BLaER1 treated with 17β-estradiol and CSF1 and Interleukin-3, amounts not matched to agents 10 nM and 100 nM (cell line): ENCODE measurements at regions not wholly inside any gene's neighbourhood (a gene's known extent, or its start where the extent isn't known, plus 50 kb on each side); places are given as distances from the start of the nearest gene placed in this dataset.

Experiments used
- H3K27ac ChIP-seq, 11 experiments: shearing (Covaris generic); formaldehyde crosslinking; 2 replicates each; pipeline ENCODE4 v1.8.1; 2022
- H3K27me3 ChIP-seq, 11 experiments: shearing (Covaris generic); formaldehyde crosslinking; 2 replicates each; pipeline ENCODE4 v1.8.1; 2022
- H3K36me3 ChIP-seq, 11 experiments: shearing (Covaris generic); formaldehyde crosslinking; 2 replicates each; pipeline ENCODE4 v1.8.1; 2022
- H3K4me1 ChIP-seq, 10 experiments: shearing (Covaris generic); formaldehyde crosslinking; 2 replicates each; pipeline ENCODE4 v1.8.1; 2022
- H3K4me2 ChIP-seq, 11 experiments: shearing (Covaris generic); formaldehyde crosslinking; 2 replicates each; pipeline ENCODE4 v1.8.1; 2022
- H3K4me3 ChIP-seq, 10 experiments: shearing (Covaris generic); formaldehyde crosslinking; 2 replicates each; pipeline ENCODE4 v1.8.1; 2022
- H3K9ac ChIP-seq, 11 experiments: shearing (Covaris generic); formaldehyde crosslinking; 2 replicates each; pipeline ENCODE4 v1.8.1; 2022
- H3K9me3 ChIP-seq, 11 experiments: shearing (Covaris generic); formaldehyde crosslinking; replicated peaks in 1 of 11; 2 replicates each; pipeline ENCODE4 v1.8.1; 2022
- H4K20me1 ChIP-seq, 11 experiments: shearing (Covaris generic); formaldehyde crosslinking; 2 replicates each; pipeline ENCODE4 v1.8.1; 2022
- Cebpa-rat ChIP-seq, 11 experiments: shearing (Covaris generic); IDR thresholded peaks; 2 replicates each; pipeline ENCODE4 v1.8.1; 2022

GRCh38 chr20:41925476-41925875, 307.3 kb upstream of the CHD6 start:
- no peaks in the 10 kb centered on the region for H3K27me3 ChIP-seq
- no peak overlapping the region for H3K27ac ChIP-seq
- no peak for TF ChIP-seq Cebpa-rat (IDR thresholded peaks at IDR 0.05)

GRCh38 chr20:41923624-41924023, 305.4 kb upstream of the CHD6 start:
- Histone ChIP-seq H3K9me3 (no peaks in the 10 kb centered on the region), H4K20me1 (no peaks in the 10 kb centered on the region), H3K4me3 (no peak overlapping the region), H3K27me3 (no peaks in the 10 kb centered on the region), H3K4me1 (no peaks in the 10 kb centered on the region), H3K9ac (no peak overlapping the region), H3K36me3 (no peaks in the 10 kb centered on the region), H3K27ac (no peak overlapping the region), H3K4me2 (no peak overlapping the region)
- no peak for TF ChIP-seq Cebpa-rat (IDR thresholded peaks at IDR 0.05)

More at GRCh38 chr20:41925476-41925875, 307.3 kb upstream of the CHD6 start:
- Histone ChIP-seq H3K9ac (no peak overlapping the region), H3K4me2 (no peak overlapping the region), H3K36me3 (no peaks in the 10 kb centered on the region), H3K9me3 (no peaks in the 10 kb centered on the region; a peak in 1 of 22 replicates), H3K4me3 (no peak overlapping the region), H3K4me1 (no peaks in the 10 kb centered on the region), H4K20me1 (no peaks in the 10 kb centered on the region)

- peaks cover 0 to 6% (median 0%) of the 10 kb centered on the region in 11 experiments; a peak in 1 of 22 replicates for H3K36me3 ChIP-seq
- no peaks in the 10 kb centered on the region for H4K20me1 ChIP-seq
- H3K9ac ChIP-seq = no peak overlapping the region
- peaks cover 0 to 22% (median 8%) of the 10 kb centered on the region in 11 experiments; a peak in 17 of 22 replicates for H3K9me3 ChIP-seq
- H3K4me3 ChIP-seq = no peak overlapping the region
- H3K27ac ChIP-seq = no peak overlapping the region
- H3K27me3 ChIP-seq = no peaks in the 10 kb centered on the region
- no peaks in the 10 kb centered on the region for H3K4me1 ChIP-seq
- H3K4me2 ChIP-seq = no peak overlapping the region
- TF ChIP-seq Cebpa-rat (IDR thresholded peaks at IDR 0.05) = no peak
These were observed 295.0 kb upstream of the CHD6 start for GRCh38 chr20:41913146-41913545.

GRCh38 chr20:41910558-41910957, 292.4 kb upstream of the CHD6 start:
- no peak overlapping the region for H3K4me2 ChIP-seq
- no peak overlapping the region for H3K4me3 ChIP-seq
- no peak for TF ChIP-seq Cebpa-rat (IDR thresholded peaks at IDR 0.05)
- no peak overlapping the region for H3K27ac ChIP-seq
- H3K9ac ChIP-seq = no peak overlapping the region
- no peaks in the 10 kb centered on the region for H4K20me1 ChIP-seq
- no peaks in the 10 kb centered on the region for H3K27me3 ChIP-seq
- peaks cover 0 to 22% (median 8%) of the 10 kb centered on the region in 11 experiments; a peak in 17 of 22 replicates for H3K9me3 ChIP-seq
- H3K4me1 ChIP-seq = no peaks in the 10 kb centered on the region
- H3K36me3 ChIP-seq = peaks cover 0 to 6% (median 0%) of the 10 kb centered on the region in 11 experiments; a peak in 1 of 22 replicates

GRCh38 chr20:41905199-41905598, 287.0 kb upstream of the CHD6 start:
- Histone ChIP-seq H3K36me3 (no peaks in the 10 kb centered on the region), H3K27me3 (no peaks in the 10 kb centered on the region), H3K4me3 (no peak overlapping the region), H3K27ac (no peak overlapping the region), H3K9me3 (peaks cover 0 to under 1% (median 0%) of the 10 kb centered on the region in 11 experiments; a peak in 4 of 22 replicates), H4K20me1 (no peaks in the 10 kb centered on the region), H3K4me2 (no peak overlapping the region), H3K4me1 (no peaks in the 10 kb centered on the region), H3K9ac (no peak overlapping the region)
- TF ChIP-seq Cebpa-rat (IDR thresholded peaks at IDR 0.05) = no peak

GRCh38 chr20:41903586-41903985, 285.4 kb upstream of the CHD6 start:
- Histone ChIP-seq H3K4me2 (no peak overlapping the region), H3K9me3 (no peaks in the 10 kb centered on the region), H3K9ac (no peak overlapping the region), H3K27me3 (no peaks in the 10 kb centered on the region), H3K4me3 (no peak overlapping the region), H3K4me1 (no peaks in the 10 kb centered on the region), H3K36me3 (no peaks in the 10 kb centered on the region), H3K27ac (no peak overlapping the region), H4K20me1 (no peaks in the 10 kb centered on the region)
- TF ChIP-seq Cebpa-rat (IDR thresholded peaks at IDR 0.05) = no peak

- Histone ChIP-seq H3K27ac (no peak overlapping the region), H3K9me3 (no peaks in the 10 kb centered on the region), H3K27me3 (no peaks in the 10 kb centered on the region), H3K36me3 (no peaks in the 10 kb centered on the region), H3K4me1 (no peaks in the 10 kb centered on the region), H3K4me3 (no peak overlapping the region), H4K20me1 (no peaks in the 10 kb centered on the region), H3K4me2 (no peak overlapping the region), H3K9ac (no peak overlapping the region)
- TF ChIP-seq Cebpa-rat (IDR thresholded peaks at IDR 0.05) = no peak
These were observed 284.2 kb upstream of the CHD6 start for GRCh38 chr20:41902346-41902745.

- H3K4me2 ChIP-seq = no peak overlapping the region
- H3K27me3 ChIP-seq = no peaks in the 10 kb centered on the region
- H3K4me3 ChIP-seq = no peak overlapping the region
- no peaks in the 10 kb centered on the region for H3K36me3 ChIP-seq
- H3K27ac ChIP-seq = no peak overlapping the region
- H3K9me3 ChIP-seq = no peaks in the 10 kb centered on the region
- H3K9ac ChIP-seq = no peak overlapping the region
- H3K4me1 ChIP-seq = no peaks in the 10 kb centered on the region
- TF ChIP-seq Cebpa-rat (IDR thresholded peaks at IDR 0.05) = no peak
- no peaks in the 10 kb centered on the region for H4K20me1 ChIP-seq
These were observed 282.1 kb upstream of the CHD6 start for GRCh38 chr20:41900201-41900691.

- Histone ChIP-seq H3K4me3 (no peak overlapping the region), H3K4me1 (no peaks in the 10 kb centered on the region), H3K9me3 (no peaks in the 10 kb centered on the region), H3K27ac (no peak overlapping the region), H3K27me3 (no peaks in the 10 kb centered on the region), H3K36me3 (no peaks in the 10 kb centered on the region), H3K4me2 (no peak overlapping the region), H3K9ac (no peak overlapping the region), H4K20me1 (no peaks in the 10 kb centered on the region)
- no peak for TF ChIP-seq Cebpa-rat (IDR thresholded peaks at IDR 0.05)
These were observed 279.5 kb upstream of the CHD6 start for GRCh38 chr20:41897708-41898107.

- H3K36me3 ChIP-seq = no peaks in the 10 kb centered on the region
- no peak overlapping the region for H3K4me2 ChIP-seq
- H3K9me3 ChIP-seq = no peaks in the 10 kb centered on the region
- H3K9ac ChIP-seq = no peak overlapping the region
- H3K4me1 ChIP-seq = no peaks in the 10 kb centered on the region
- TF ChIP-seq Cebpa-rat (IDR thresholded peaks at IDR 0.05) = no peak
- H3K27ac ChIP-seq = no peak overlapping the region
- H4K20me1 ChIP-seq = 0 out of 22 replicates have a peak, but pooled peaks cover 0 to 4% (median 0%) of the 10 kb centered on the region in 11 experiments
- no peaks in the 10 kb centered on the region for H3K27me3 ChIP-seq
- no peak overlapping the region for H3K4me3 ChIP-seq
These were observed 277.3 kb upstream of the CHD6 start for GRCh38 chr20:41895241-41896032.
